ENCODE measurements at regions not wholly inside any gene's neighbourhood (a gene's known extent, or its start where the extent isn't known, plus 50 kb on each side); places are given as distances from the start of the nearest gene placed in this dataset.

- Histone ChIP-seq H3K4me1 (ENCODE audit: control insufficient read depth, insufficient read depth, low read length) (no peaks in the 10 kb centered on the region), H3K9me3 (ENCODE audit: control insufficient read depth, insufficient read depth, low read length) (no peaks in the 10 kb centered on the region), H3K36me3 (ENCODE audit: control insufficient read depth, insufficient read depth, low read length) (no peaks in the 10 kb centered on the region), H3K27me3 (ENCODE audit: control insufficient read depth, insufficient read depth, low read length) (no peaks in the 10 kb centered on the region), H3K27ac (ENCODE audit: low read depth, low read length) (no peak overlapping the region), H3K9ac (ENCODE audit: low read depth, low read length) (no peak overlapping the region), H3K4me3 (ENCODE audit: low read depth, low read length) (no peak overlapping the region)
Measured at GRCh38 chrX:5771441-5771840, 457.2 kb downstream of the NLGN4X start.

GRCh38 chrX:5756616-5757015 lies 472.1 kb downstream of the NLGN4X start:
- Histone ChIP-seq H3K27me3 (ENCODE audit: control insufficient read depth, insufficient read depth, low read length) (no peaks in the 10 kb centered on the region), H3K27ac (ENCODE audit: low read depth, low read length) (no peak overlapping the region), H3K9me3 (ENCODE audit: control insufficient read depth, insufficient read depth, low read length) (no peaks in the 10 kb centered on the region), H3K4me3 (ENCODE audit: low read depth, low read length) (no peak overlapping the region), H3K4me1 (ENCODE audit: control insufficient read depth, insufficient read depth, low read length) (no peaks in the 10 kb centered on the region), H3K36me3 (ENCODE audit: control insufficient read depth, insufficient read depth, low read length) (no peaks in the 10 kb centered on the region), H3K9ac (ENCODE audit: low read depth, low read length) (no peak overlapping the region)

DNA sequence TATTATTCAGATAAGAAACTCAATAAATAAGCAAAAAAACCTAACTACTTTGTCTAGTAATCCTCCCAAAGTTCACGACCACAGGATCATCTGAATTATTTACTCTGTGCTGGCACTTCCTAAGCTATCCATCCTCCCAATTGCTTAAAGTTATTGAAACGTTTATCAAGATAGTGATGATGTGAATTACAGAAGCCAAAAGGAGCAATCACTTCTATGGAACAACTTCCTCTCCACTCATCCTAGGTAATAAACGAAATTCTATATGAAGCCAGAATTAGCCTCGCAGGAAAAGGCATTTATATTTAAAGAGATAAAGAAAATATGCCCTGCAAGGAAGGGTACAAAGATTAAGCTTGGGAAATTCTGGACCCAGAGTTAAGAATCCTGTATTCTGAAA lies 475.4 kb downstream of the NLGN4X start:
- no peaks in the 10 kb centered on the region for H3K4me1 ChIP-seq (ENCODE audit: control insufficient read depth, insufficient read depth, low read length)
- H3K27me3 ChIP-seq (ENCODE audit: control insufficient read depth, insufficient read depth, low read length) = no peaks in the 10 kb centered on the region
- H3K4me3 ChIP-seq (ENCODE audit: low read depth, low read length) = no peak overlapping the region
- no peak overlapping the region for H3K27ac ChIP-seq (ENCODE audit: low read depth, low read length)
- no peak overlapping the region for H3K9ac ChIP-seq (ENCODE audit: low read depth, low read length)
- no peaks in the 10 kb centered on the region for H3K36me3 ChIP-seq (ENCODE audit: control insufficient read depth, insufficient read depth, low read length)
- H3K9me3 ChIP-seq (ENCODE audit: control insufficient read depth, insufficient read depth, low read length) = no peaks in the 10 kb centered on the region

GRCh38 chrX:5752831-5753230 lies 475.8 kb downstream of the NLGN4X start:
- H3K4me1 ChIP-seq (ENCODE audit: control insufficient read depth, insufficient read depth, low read length) = no peaks in the 10 kb centered on the region
- no peak overlapping the region for H3K9ac ChIP-seq (ENCODE audit: low read depth, low read length)
- H3K4me3 ChIP-seq (ENCODE audit: low read depth, low read length) = no peak overlapping the region
- H3K27ac ChIP-seq (ENCODE audit: low read depth, low read length) = no peak overlapping the region
- H3K9me3 ChIP-seq (ENCODE audit: control insufficient read depth, insufficient read depth, low read length) = no peaks in the 10 kb centered on the region
- no peaks in the 10 kb centered on the region for H3K36me3 ChIP-seq (ENCODE audit: control insufficient read depth, insufficient read depth, low read length)
- no peaks in the 10 kb centered on the region for H3K27me3 ChIP-seq (ENCODE audit: control insufficient read depth, insufficient read depth, low read length)

DNA sequence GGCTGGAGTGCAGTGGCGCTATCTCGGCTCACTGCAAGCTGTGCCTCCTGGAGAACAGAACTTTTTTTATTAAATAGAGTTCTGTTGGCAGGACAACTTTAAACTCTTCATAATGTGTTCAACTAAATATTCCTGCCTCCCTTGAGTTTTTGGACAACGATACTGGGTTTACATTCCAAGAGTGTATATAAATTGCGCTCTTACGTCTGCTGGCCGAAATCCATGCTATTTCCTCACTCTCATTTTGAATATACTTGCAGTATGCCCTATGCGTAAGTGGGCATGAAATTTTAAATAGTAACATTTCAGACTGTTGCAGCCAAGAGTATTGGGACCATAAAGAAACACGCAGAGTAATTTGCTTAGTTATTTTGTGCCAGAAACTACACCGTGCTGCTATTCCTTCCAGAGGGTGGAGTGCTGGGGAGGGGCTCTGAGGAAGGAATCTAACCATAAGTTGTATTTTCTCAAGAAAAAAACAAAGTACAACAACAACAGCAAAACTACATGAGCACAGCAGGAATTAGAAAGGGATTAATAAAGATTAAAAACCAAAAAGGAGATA lies 480.0 kb downstream of the NLGN4X start:
- Histone ChIP-seq H3K27ac (ENCODE audit: low read depth, low read length) (no peak overlapping the region), H3K4me1 (ENCODE audit: control insufficient read depth, insufficient read depth, low read length) (no peaks in the 10 kb centered on the region), H3K9me3 (ENCODE audit: control insufficient read depth, insufficient read depth, low read length) (no peaks in the 10 kb centered on the region), H3K4me3 (ENCODE audit: low read depth, low read length) (no peak overlapping the region), H3K36me3 (ENCODE audit: control insufficient read depth, insufficient read depth, low read length) (no peaks in the 10 kb centered on the region), H3K9ac (ENCODE audit: low read depth, low read length) (no peak overlapping the region), H3K27me3 (ENCODE audit: control insufficient read depth, insufficient read depth, low read length) (no peaks in the 10 kb centered on the region)

DNA sequence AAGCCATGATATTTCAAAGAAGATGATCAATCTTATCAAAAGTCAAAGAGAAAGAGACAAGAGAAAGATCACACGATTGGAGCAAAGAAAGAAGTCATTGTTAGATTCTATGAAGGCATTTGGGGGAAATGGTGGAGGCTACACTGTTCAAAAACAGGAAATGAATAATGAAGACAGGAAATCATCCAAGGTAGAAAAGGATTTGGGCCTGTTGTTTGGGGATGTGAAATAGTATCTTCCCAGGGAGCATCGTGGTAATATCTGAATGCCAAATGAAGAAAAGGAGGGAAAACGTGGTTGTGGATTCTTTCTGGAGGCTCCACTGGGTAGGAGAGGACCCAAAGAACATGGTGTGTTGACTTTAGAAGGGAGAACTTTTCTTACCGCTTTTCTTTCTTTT lies 482.4 kb downstream of the NLGN4X start:
- no peaks in the 10 kb centered on the region for H3K9me3 ChIP-seq (ENCODE audit: control insufficient read depth, insufficient read depth, low read length)
- no peaks in the 10 kb centered on the region for H3K27me3 ChIP-seq (ENCODE audit: control insufficient read depth, insufficient read depth, low read length)
- H3K4me1 ChIP-seq (ENCODE audit: control insufficient read depth, insufficient read depth, low read length) = no peaks in the 10 kb centered on the region
- no peak overlapping the region for H3K27ac ChIP-seq (ENCODE audit: low read depth, low read length)
- no peak overlapping the region for H3K4me3 ChIP-seq (ENCODE audit: low read depth, low read length)
- no peaks in the 10 kb centered on the region for H3K36me3 ChIP-seq (ENCODE audit: control insufficient read depth, insufficient read depth, low read length)
- no peak overlapping the region for H3K9ac ChIP-seq (ENCODE audit: low read depth, low read length)

GRCh38 chrX:5733501-5733900 lies 495.2 kb downstream of the NLGN4X start:
- no peak overlapping the region for H3K4me3 ChIP-seq (ENCODE audit: low read depth, low read length)
- no peaks in the 10 kb centered on the region for H3K27me3 ChIP-seq (ENCODE audit: control insufficient read depth, insufficient read depth, low read length)
- H3K27ac ChIP-seq (ENCODE audit: low read depth, low read length) = no peak overlapping the region
- no peak overlapping the region for H3K9ac ChIP-seq (ENCODE audit: low read depth, low read length)
- H3K9me3 ChIP-seq (ENCODE audit: control insufficient read depth, insufficient read depth, low read length) = no peaks in the 10 kb centered on the region
- H3K36me3 ChIP-seq (ENCODE audit: control insufficient read depth, insufficient read depth, low read length) = no peaks in the 10 kb centered on the region
- H3K4me1 ChIP-seq (ENCODE audit: control insufficient read depth, insufficient read depth, low read length) = no peaks in the 10 kb centered on the region

- Histone ChIP-seq H3K4me3 (ENCODE audit: low read depth, low read length) (no peak overlapping the region), H3K9ac (ENCODE audit: low read depth, low read length) (no peak overlapping the region), H3K36me3 (ENCODE audit: control insufficient read depth, insufficient read depth, low read length) (no peaks in the 10 kb centered on the region), H3K9me3 (ENCODE audit: control insufficient read depth, insufficient read depth, low read length) (no peaks in the 10 kb centered on the region), H3K27ac (ENCODE audit: low read depth, low read length) (no peak overlapping the region), H3K4me1 (ENCODE audit: control insufficient read depth, insufficient read depth, low read length) (no peaks in the 10 kb centered on the region), H3K27me3 (ENCODE audit: control insufficient read depth, insufficient read depth, low read length) (no peaks in the 10 kb centered on the region)
Measured at GRCh38 chrX:5730556-5730955, 498.1 kb downstream of the NLGN4X start.

DNA sequence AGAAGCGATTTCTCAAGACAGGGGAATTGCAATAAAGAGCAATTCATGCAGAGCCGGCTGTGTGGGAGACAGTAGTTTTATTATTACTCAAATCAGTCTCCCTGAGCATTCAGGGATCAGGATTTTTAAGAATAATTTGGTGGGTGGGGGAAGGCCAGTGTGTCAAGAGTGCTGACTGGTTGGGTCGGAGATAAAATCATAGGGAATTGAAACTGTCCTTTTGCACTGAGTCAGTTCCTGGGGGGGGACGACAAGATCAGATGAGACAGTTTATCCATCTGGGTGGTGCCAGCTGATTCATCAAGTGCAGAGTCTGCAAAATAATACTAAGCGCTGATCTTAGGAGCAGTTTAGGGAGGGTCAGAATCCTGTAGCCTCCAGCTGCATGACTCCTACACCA lies 502.4 kb downstream of the NLGN4X start:
- H3K4me3 ChIP-seq (ENCODE audit: low read depth, low read length) = no peak overlapping the region
- no peaks in the 10 kb centered on the region for H3K9me3 ChIP-seq (ENCODE audit: control insufficient read depth, insufficient read depth, low read length)
- no peak overlapping the region for H3K27ac ChIP-seq (ENCODE audit: low read depth, low read length)
- H3K36me3 ChIP-seq (ENCODE audit: control insufficient read depth, insufficient read depth, low read length) = no peaks in the 10 kb centered on the region
- no peaks in the 10 kb centered on the region for H3K27me3 ChIP-seq (ENCODE audit: control insufficient read depth, insufficient read depth, low read length)
- no peak overlapping the region for H3K9ac ChIP-seq (ENCODE audit: low read depth, low read length)
- no peaks in the 10 kb centered on the region for H3K4me1 ChIP-seq (ENCODE audit: control insufficient read depth, insufficient read depth, low read length)

DNA sequence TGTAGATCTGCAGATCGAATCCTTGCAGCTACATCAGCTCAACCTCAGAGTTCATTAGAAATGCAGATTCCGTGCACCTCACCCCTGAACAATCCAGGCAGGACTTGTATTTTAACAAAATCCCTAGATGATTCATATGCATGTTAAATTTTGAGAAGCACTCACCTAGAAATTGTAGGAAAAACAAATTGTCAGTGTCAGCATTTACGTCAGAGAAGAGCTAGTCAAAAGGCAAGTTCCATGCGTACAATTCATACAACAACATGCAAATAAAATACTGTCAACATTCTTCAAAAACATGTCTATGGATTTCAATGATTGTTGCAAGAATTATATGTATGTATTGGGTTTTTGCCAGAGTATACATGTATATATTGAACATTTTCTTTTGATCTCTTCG lies 504.5 kb downstream of the NLGN4X start:
- no peaks in the 10 kb centered on the region for H3K36me3 ChIP-seq (ENCODE audit: control insufficient read depth, insufficient read depth, low read length)
- no peak overlapping the region for H3K4me3 ChIP-seq (ENCODE audit: low read depth, low read length)
- no peak overlapping the region for H3K9ac ChIP-seq (ENCODE audit: low read depth, low read length)
- H3K27ac ChIP-seq (ENCODE audit: low read depth, low read length) = no peak overlapping the region
- no peaks in the 10 kb centered on the region for H3K9me3 ChIP-seq (ENCODE audit: control insufficient read depth, insufficient read depth, low read length)
- H3K4me1 ChIP-seq (ENCODE audit: control insufficient read depth, insufficient read depth, low read length) = no peaks in the 10 kb centered on the region
- H3K27me3 ChIP-seq (ENCODE audit: control insufficient read depth, insufficient read depth, low read length) = no peaks in the 10 kb centered on the region

GRCh38 chrX:5718651-5719050 lies 510.0 kb downstream of the NLGN4X start:
- H3K27me3 ChIP-seq (ENCODE audit: control insufficient read depth, insufficient read depth, low read length) = no peaks in the 10 kb centered on the region
- no peak overlapping the region for H3K9ac ChIP-seq (ENCODE audit: low read depth, low read length)
- no peak overlapping the region for H3K4me3 ChIP-seq (ENCODE audit: low read depth, low read length)
- no peak overlapping the region for H3K27ac ChIP-seq (ENCODE audit: low read depth, low read length)
- no peaks in the 10 kb centered on the region for H3K4me1 ChIP-seq (ENCODE audit: control insufficient read depth, insufficient read depth, low read length)
- no peaks in the 10 kb centered on the region for H3K36me3 ChIP-seq (ENCODE audit: control insufficient read depth, insufficient read depth, low read length)
- 0 out of 2 replicates have a peak, but pooled peaks cover 4% of the 10 kb centered on the region for H3K9me3 ChIP-seq (ENCODE audit: control insufficient read depth, insufficient read depth, low read length)

DNA sequence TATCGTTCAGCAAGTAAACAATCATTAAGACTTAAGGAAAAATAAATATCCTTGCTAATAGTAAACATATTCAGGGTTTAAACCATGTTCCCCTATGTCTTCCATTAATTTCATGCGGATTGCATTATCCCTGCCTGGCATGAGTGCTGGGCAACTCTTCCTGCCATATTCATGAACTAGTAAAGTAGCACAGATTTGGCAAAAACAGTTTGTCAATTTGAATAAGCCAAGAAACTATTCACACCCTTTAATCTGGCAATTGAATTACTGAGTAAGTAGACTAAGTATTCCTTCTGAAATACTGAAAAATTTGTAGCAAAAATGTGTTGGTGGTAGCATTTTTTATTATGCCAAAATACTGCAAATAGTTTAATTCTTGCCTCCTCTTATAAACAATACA lies 512.0 kb downstream of the NLGN4X start:
- H3K4me1 ChIP-seq (ENCODE audit: control insufficient read depth, insufficient read depth, low read length) = no peaks in the 10 kb centered on the region
- no peaks in the 10 kb centered on the region for H3K36me3 ChIP-seq (ENCODE audit: control insufficient read depth, insufficient read depth, low read length)
- no peaks in the 10 kb centered on the region for H3K27me3 ChIP-seq (ENCODE audit: control insufficient read depth, insufficient read depth, low read length)
- no peak overlapping the region for H3K9ac ChIP-seq (ENCODE audit: low read depth, low read length)
- 0 out of 2 replicates have a peak, but pooled peaks cover 4% of the 10 kb centered on the region for H3K9me3 ChIP-seq (ENCODE audit: control insufficient read depth, insufficient read depth, low read length)
- no peak overlapping the region for H3K4me3 ChIP-seq (ENCODE audit: low read depth, low read length)
- H3K27ac ChIP-seq (ENCODE audit: low read depth, low read length) = no peak overlapping the region

Measured in HUES48 (cell line).